ENCODE measurements at regions not wholly inside any gene's neighbourhood (a gene's known extent, or its start where the extent isn't known, plus 50 kb on each side); places are given as distances from the start of the nearest gene placed in this dataset.
"Not testable (repeated sequence)": the region's sequence is repeated elsewhere in the genome, so short reads cannot be mapped to it uniquely, and the experiment has no call there.

DNA sequence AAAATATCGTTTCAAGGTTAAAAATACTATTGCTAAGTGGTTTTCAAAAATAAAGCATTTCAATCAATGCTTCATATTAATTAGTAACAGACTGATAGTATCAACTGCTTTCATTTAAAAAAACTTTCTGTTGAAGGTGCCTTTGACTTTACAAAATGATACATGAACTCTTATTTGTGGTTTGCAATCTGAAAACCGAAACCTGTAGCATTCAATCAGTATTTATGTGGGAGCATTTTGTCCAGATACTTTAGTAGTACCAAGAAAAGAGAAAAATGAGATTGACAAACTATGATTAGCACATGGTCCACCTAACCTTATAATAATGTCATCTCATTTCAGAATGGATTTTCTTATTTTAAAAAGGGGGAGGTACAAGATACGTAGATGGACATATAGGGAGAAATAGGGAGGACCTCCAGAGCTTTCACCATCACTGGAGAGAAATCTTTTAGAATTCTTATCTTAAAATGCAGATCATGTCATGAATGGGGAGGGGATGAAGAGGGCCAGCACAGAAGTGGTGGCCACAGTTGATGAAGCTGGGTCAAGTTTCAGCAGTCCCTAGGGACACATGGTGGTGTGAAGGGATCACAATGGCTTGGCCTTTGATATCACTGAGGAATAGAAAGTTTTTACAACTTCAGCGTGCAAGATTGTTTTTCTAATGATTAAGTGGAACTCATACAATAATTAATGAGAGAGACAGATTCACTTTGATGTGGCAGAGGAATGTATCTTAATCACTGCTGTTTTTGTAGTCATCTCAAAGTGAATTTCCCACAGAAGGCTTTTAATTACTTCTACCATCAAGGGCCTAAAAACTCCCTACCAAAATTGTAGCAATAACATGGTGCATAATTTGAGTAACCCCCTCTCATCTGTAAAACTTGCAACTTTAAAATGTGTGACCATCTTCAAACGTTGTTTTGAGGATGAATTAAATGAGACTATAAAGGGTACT, 322.3 kb upstream of the EDIL3 start:
- intact Hi-C loops (cut with DNase I), result no loop called here
- TF ChIP-seq CTCF (IDR thresholded peaks at IDR 0.05) (no peak), POLR2A (IDR thresholded peaks at IDR 0.05) (no peak), EP300 (IDR thresholded peaks at IDR 0.05) (no peak)

GRCh38 chr5:84700545-84700944, 315.9 kb upstream of the EDIL3 start:
- H3K27me3 ChIP-seq; H3K4me1 ChIP-seq (ENCODE audit: insufficient read depth); H3K27ac ChIP-seq; H3K4me3 ChIP-seq; H3K9me3 ChIP-seq; DNase-seq; intact Hi-C loops (cut with DNase I); H3K36me3 ChIP-seq: not testable (repeated sequence)
- WGBS, 3 donors, result 74 to 93% (median 87%) methylated on average over 4 to 7 of the region's 7 CpGs

More for the DNA sequence above, 322.3 kb upstream of the EDIL3 start:
- Histone ChIP-seq H3K36me3 (no peaks in the 10 kb centered on the region), H3K9me3 (no peaks in the 10 kb centered on the region), H3K27me3 (no peaks in the 10 kb centered on the region), H3K4me1 (ENCODE audit: insufficient read depth) (no peaks in the 10 kb centered on the region), H3K27ac (no peak overlapping the region), H3K4me3 (no peak overlapping the region)
- WGBS, 3 donors, result 48 to 55% (median 52%) methylated on average over 5 of the region's 5 CpGs
- no peak for DNase-seq

- Histone ChIP-seq H3K4me1 (ENCODE audit: insufficient read depth) (no peaks in the 10 kb centered on the region), H3K27me3 (no peaks in the 10 kb centered on the region), H3K27ac (no peak overlapping the region), H3K4me3 (no peak overlapping the region), H3K9me3 (no peaks in the 10 kb centered on the region), H3K36me3 (no peaks in the 10 kb centered on the region)
- no peak for DNase-seq
- no peak for TF ChIP-seq EP300 (IDR thresholded peaks at IDR 0.05)
- no peak for TF ChIP-seq POLR2A (IDR thresholded peaks at IDR 0.05)
- no peak for TF ChIP-seq CTCF (IDR thresholded peaks at IDR 0.05)
- WGBS, 3 donors, result 73 to 96% (median 88%) methylated on average over 2 of the region's 2 CpGs
- intact Hi-C loops (cut with DNase I), result no loop called here
Measured at GRCh38 chr5:84696651-84697050, 312.0 kb upstream of the EDIL3 start.

DNA sequence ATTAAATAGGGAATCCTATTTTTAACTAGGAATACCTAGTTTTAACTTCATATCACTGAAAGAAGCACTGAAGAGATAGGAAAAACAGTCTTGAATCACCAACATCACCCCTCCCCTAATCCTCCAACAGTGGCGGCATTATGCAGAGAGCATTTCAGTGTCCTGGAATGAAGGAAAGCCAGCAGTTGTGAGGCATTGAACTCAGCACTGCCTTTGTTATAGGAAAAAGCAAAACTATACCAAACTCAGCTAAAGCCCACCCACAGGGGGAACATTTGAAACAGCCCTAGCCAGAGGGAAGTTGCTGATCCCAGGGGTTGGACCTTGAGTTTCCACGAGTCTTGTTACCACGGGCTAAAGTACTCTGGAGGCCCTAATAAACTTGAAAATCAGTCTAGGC, 310.6 kb upstream of the EDIL3 start:
- DNase-seq, result no peak
- TF ChIP-seq EP300 (IDR thresholded peaks at IDR 0.05) (no peak), CTCF (IDR thresholded peaks at IDR 0.05) (no peak), POLR2A (IDR thresholded peaks at IDR 0.05) (no peak)
- WGBS, 3 donors, result 90 to 96% (median 94%) methylated on average over 3 of the region's 3 CpGs
- Histone ChIP-seq H3K4me3 (no peak overlapping the region), H3K36me3 (no peaks in the 10 kb centered on the region), H3K9me3 (no peaks in the 10 kb centered on the region), H3K4me1 (ENCODE audit: insufficient read depth) (no peaks in the 10 kb centered on the region), H3K27ac (no peak overlapping the region), H3K27me3 (no peaks in the 10 kb centered on the region)
- intact Hi-C loops (cut with DNase I), result no loop called here

DNA sequence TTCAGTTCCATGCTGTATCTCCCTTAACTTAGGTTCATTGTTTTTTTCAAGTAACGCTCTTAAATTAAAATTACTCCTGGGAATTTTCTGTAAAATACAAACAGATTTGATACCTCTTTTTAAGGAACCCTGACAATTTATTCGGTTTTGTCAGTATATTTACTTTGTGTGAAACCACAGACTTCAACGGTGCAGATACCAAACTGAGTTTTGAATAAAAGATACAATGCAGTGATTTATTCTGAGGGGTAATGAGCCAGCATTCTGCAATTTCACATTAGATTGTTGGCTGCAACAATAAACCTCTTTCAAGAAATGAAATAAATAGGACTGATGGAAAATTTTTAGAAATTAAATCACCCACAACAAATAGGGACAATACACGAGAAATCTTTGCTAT, 308.6 kb upstream of the EDIL3 start:
- Histone ChIP-seq H3K4me1 (ENCODE audit: insufficient read depth) (no peaks in the 10 kb centered on the region), H3K36me3 (no peaks in the 10 kb centered on the region), H3K27ac (no peak overlapping the region), H3K4me3 (no peak overlapping the region), H3K9me3 (no peaks in the 10 kb centered on the region), H3K27me3 (no peaks in the 10 kb centered on the region)
- intact Hi-C loops (cut with DNase I), result no loop called here
- WGBS, 3 donors, result 65 to 70% (median 66%) methylated on average over 4 of the region's 4 CpGs
- TF ChIP-seq POLR2A (IDR thresholded peaks at IDR 0.05) (no peak), EP300 (IDR thresholded peaks at IDR 0.05) (no peak), CTCF (IDR thresholded peaks at IDR 0.05) (no peak)
- no peak for DNase-seq

Measured in ovary (tissue), 7 donors.